Vagina (tissue), 2 donors: ENCODE measurements at regions not wholly inside any gene's neighbourhood (a gene's known extent, or its start where the extent isn't known, plus 50 kb on each side); places are given as distances from the start of the nearest gene placed in this dataset.
"Not testable (repeated sequence)": the region's sequence is repeated elsewhere in the genome, so short reads cannot be mapped to it uniquely, and the experiment has no call there.

ENCODE experiments used
- DNase-seq, 2 donors: peaks; one replicate each; pipeline ENCODE4 v3.0.0-alpha.2; 2017; ENCODE audit errors: extremely low spot score in 2 of 2
- H3K27ac ChIP-seq: fragments of 200-600 bp; sonication (generic); one replicate; pipeline ENCODE4 v1.5.1; 2019
- H3K27me3 ChIP-seq: fragments of 200-600 bp; sonication (generic); one replicate; pipeline ENCODE4 v1.5.1; 2019
- H3K36me3 ChIP-seq, 2 donors: fragments of 200-600 bp; sonication (generic); one replicate each; pipeline ENCODE4 v1.5.1; 2017 to 2019
- H3K4me1 ChIP-seq: fragments of 200-600 bp; sonication (generic); one replicate; pipeline ENCODE4 v1.5.1; 2019
- H3K4me3 ChIP-seq, 2 donors: fragments of 200-600 bp; sonication (generic); 1 replicate in 1 of 2; 2 replicates in 1 of 2; pipeline ENCODE4 v1.5.1; 2016 to 2019
- H3K9me3 ChIP-seq: fragments of 200-600 bp; sonication (generic); one replicate; pipeline ENCODE4 v1.5.1; 2019
- CTCF ChIP-seq, 3 experiments: fragments of 450-650 bp in 2 of 3; fragments of 200-600 bp in 1 of 3; sonication (generic) in 1 of 3; IDR thresholded peaks; one replicate each; pipeline ENCODE4 v1.5.1; 2017 to 2019; ENCODE audit warnings: antibody characterized with exemption in 3 of 3, mild to moderate bottlenecking in 2 of 3, moderate library complexity in 2 of 3
- POLR2A ChIP-seq, 2 donors: fragments of 450-650 bp; IDR thresholded peaks; one replicate each; pipeline ENCODE4 v1.6.1; 2017; ENCODE audit warnings: antibody characterized with exemption in 2 of 2, mild to moderate bottlenecking in 2 of 2, moderate library complexity in 2 of 2
- POLR2AphosphoS5 ChIP-seq, 2 donors: sonication (generic); formaldehyde crosslinking; IDR thresholded peaks; one replicate each; pipeline ENCODE4 v1.9.0; 2017; ENCODE audit warnings: antibody characterized with exemption in 2 of 2, mild to moderate bottlenecking in 2 of 2, low read depth in 1 of 2; ENCODE audit not compliant: insufficient read depth in 1 of 2
- intact Hi-C: fragments of 100-400 bp; cut with DNase I; formaldehyde crosslinking; loops from one replicate; pipeline ENCODE4 v1.15.1; 2023

- H3K4me3 ChIP-seq = no peak overlapping the region
- H3K27me3 ChIP-seq = no peaks in the 10 kb centered on the region
- H3K27ac ChIP-seq = no peak overlapping the region
- no peak for TF ChIP-seq CTCF (IDR thresholded peaks at IDR 0.05)
- no peak for TF ChIP-seq POLR2A (IDR thresholded peaks at IDR 0.05)
- no peak for TF ChIP-seq POLR2AphosphoS5 (IDR thresholded peaks at IDR 0.05; ENCODE audit: insufficient read depth in 1 of 2, low read depth in 1 of 2)
- H3K4me1 ChIP-seq = no peaks in the 10 kb centered on the region
- no peaks in the 10 kb centered on the region for H3K36me3 ChIP-seq
- intact Hi-C loops = no loop called here
- DNase-seq = no peak
- H3K9me3 ChIP-seq = no peaks in the 10 kb centered on the region
Observed at GRCh38 chr13:78054157-78054556, 135.5 kb upstream of the EDNRB start.

- no peak overlapping the region for H3K27ac ChIP-seq
Observed at GRCh38 chr13:78047151-78047550, 128.5 kb upstream of the EDNRB start.

GRCh38 chr13:78046331-78046730 lies 127.7 kb upstream of the EDNRB start:
- no peak for TF ChIP-seq POLR2A (IDR thresholded peaks at IDR 0.05)
- Histone ChIP-seq H3K36me3 (no peaks in the 10 kb centered on the region), H3K9me3 (no peaks in the 10 kb centered on the region), H3K4me1 (no peaks in the 10 kb centered on the region), H3K4me3 (no peak overlapping the region), H3K27ac (no peak overlapping the region), H3K27me3 (no peaks in the 10 kb centered on the region)
- intact Hi-C loops = no loop called here
- no peak for DNase-seq

More at GRCh38 chr13:78047151-78047550, 128.5 kb upstream of the EDNRB start:
- H3K27me3 ChIP-seq = no peaks in the 10 kb centered on the region
- no peaks in the 10 kb centered on the region for H3K4me1 ChIP-seq
- no peaks in the 10 kb centered on the region for H3K36me3 ChIP-seq
- H3K4me3 ChIP-seq = no peak overlapping the region
- TF ChIP-seq POLR2AphosphoS5 (IDR thresholded peaks at IDR 0.05; ENCODE audit: insufficient read depth in 1 of 2, low read depth in 1 of 2) (no peak), POLR2A (IDR thresholded peaks at IDR 0.05) (no peak), CTCF (IDR thresholded peaks at IDR 0.05) (no peak)
- no peak for DNase-seq
- H3K9me3 ChIP-seq = no peaks in the 10 kb centered on the region
- intact Hi-C loops = no loop called here

GRCh38 chr13:78045916-78046315 lies 127.3 kb upstream of the EDNRB start:
- no peak overlapping the region for H3K4me3 ChIP-seq
- no peak overlapping the region for H3K27ac ChIP-seq
- H3K9me3 ChIP-seq = no peaks in the 10 kb centered on the region
- no peaks in the 10 kb centered on the region for H3K36me3 ChIP-seq
- no peak for DNase-seq
- no peaks in the 10 kb centered on the region for H3K4me1 ChIP-seq
- intact Hi-C loops = no loop called here
- TF ChIP-seq CTCF (IDR thresholded peaks at IDR 0.05) = no peak
- no peak for TF ChIP-seq POLR2A (IDR thresholded peaks at IDR 0.05)
- TF ChIP-seq POLR2AphosphoS5 (IDR thresholded peaks at IDR 0.05; ENCODE audit: insufficient read depth in 1 of 2, low read depth in 1 of 2) = no peak
- H3K27me3 ChIP-seq = no peaks in the 10 kb centered on the region

- H3K4me1 ChIP-seq, H3K27ac ChIP-seq, intact Hi-C loops: not testable (repeated sequence)
Observed at GRCh38 chr13:78041366-78041765, 122.7 kb upstream of the EDNRB start.

GRCh38 chr13:78040205-78040830 lies 121.7 kb upstream of the EDNRB start:
- H3K4me1 ChIP-seq = no peaks in the 10 kb centered on the region
- H3K27me3 ChIP-seq = no peaks in the 10 kb centered on the region
- intact Hi-C loops = no loop called here
- DNase-seq = no peak
- TF ChIP-seq POLR2A (IDR thresholded peaks at IDR 0.05) (no peak), CTCF (IDR thresholded peaks at IDR 0.05) (no peak), POLR2AphosphoS5 (IDR thresholded peaks at IDR 0.05; ENCODE audit: insufficient read depth in 1 of 2, low read depth in 1 of 2) (no peak)
- no peaks in the 10 kb centered on the region for H3K36me3 ChIP-seq
- no peak overlapping the region for H3K4me3 ChIP-seq
- no peaks in the 10 kb centered on the region for H3K9me3 ChIP-seq
- H3K27ac ChIP-seq = no peak overlapping the region

More at GRCh38 chr13:78041366-78041765, 122.7 kb upstream of the EDNRB start:
- DNase-seq, H3K27me3 ChIP-seq, H3K9me3 ChIP-seq, H3K36me3 ChIP-seq, H3K4me3 ChIP-seq: not testable (repeated sequence)
